Dermis blood vessel endothelial cell (primary cell): ENCODE measurements at regions not wholly inside any gene's neighbourhood (a gene's known extent, or its start where the extent isn't known, plus 50 kb on each side); places are given as distances from the start of the nearest gene placed in this dataset.
"Not testable (repeated sequence)": the region's sequence is repeated elsewhere in the genome, so short reads cannot be mapped to it uniquely, and the experiment has no call there.

ENCODE experiments used
- DNase-seq: peaks from one replicate; pipeline ENCODE4 v3.0.0; 2010

GRCh38 chr6:170093658-170094596 is 197.0 kb downstream of the DLL1 start:
- no peak for DNase-seq

GRCh38 chr6:170093276-170093657 is 197.6 kb downstream of the DLL1 start:
- no peak for DNase-seq

- no peak for DNase-seq
Measured at GRCh38 chr6:170092826-170093225, 198.1 kb downstream of the DLL1 start.

GRCh38 chr6:170091639-170092579 is 199.0 kb downstream of the DLL1 start:
- no peak for DNase-seq

- DNase-seq = no peak
Measured at GRCh38 chr6:170091000-170091638, 199.8 kb downstream of the DLL1 start.

GRCh38 chr6:170090561-170090960 is 200.3 kb downstream of the DLL1 start:
- no peak for DNase-seq

- no peak for DNase-seq
Measured at GRCh38 chr6:170089963-170090362, 200.9 kb downstream of the DLL1 start.

- DNase-seq = no peak
Measured at GRCh38 chr6:170088582-170088955, 202.3 kb downstream of the DLL1 start.

- DNase-seq = no peak
Measured at GRCh38 chr6:170087941-170088581, 202.8 kb downstream of the DLL1 start.

GRCh38 chr6:170087421-170087780 is 203.5 kb downstream of the DLL1 start:
- DNase-seq = not testable (repeated sequence)

GRCh38 chr6:170086639-170087420 is 204.0 kb downstream of the DLL1 start:
- no peak for DNase-seq

GRCh38 chr6:170085475-170086401 is 205.1 kb downstream of the DLL1 start:
- no peak for DNase-seq

- DNase-seq = no peak
Measured at GRCh38 chr6:170084166-170084730, 206.6 kb downstream of the DLL1 start.

GRCh38 chr6:170083236-170084051 is 207.4 kb downstream of the DLL1 start:
- no peak for DNase-seq

GRCh38 chr6:170082531-170083187 is 208.2 kb downstream of the DLL1 start:
- DNase-seq = no peak

GRCh38 chr6:170082067-170082466 is 208.8 kb downstream of the DLL1 start:
- DNase-seq = no peak

- no peak for DNase-seq
Measured at GRCh38 chr6:170081556-170081955, 209.3 kb downstream of the DLL1 start.

- no peak for DNase-seq
Measured at GRCh38 chr6:170080828-170081371, 210.0 kb downstream of the DLL1 start.
